GM12864 (cell line): ENCODE measurements at regions not wholly inside any gene's neighbourhood (a gene's known extent, or its start where the extent isn't known, plus 50 kb on each side); places are given as distances from the start of the nearest gene placed in this dataset.

Experiments used
- DNase-seq: peaks from one replicate; pipeline ENCODE4 v3.0.0-alpha.2; 2011; ENCODE audit warnings: low read depth
- H3K4me3 ChIP-seq: 2 replicates; pipeline ENCODE4 v1.5.1; 2011; ENCODE audit warnings: mild to moderate bottlenecking, low read depth, low read length, control low read depth
- CTCF ChIP-seq: IDR thresholded peaks from 2 replicates; pipeline ENCODE4 v1.5.1; 2011; ENCODE audit warnings: low read depth, mild to moderate bottlenecking, moderate library complexity, low read length, control low read depth, inconsistent platforms; ENCODE audit errors: missing control alignments

GRCh38 chr15:54859982-54860381 lies 336.8 kb downstream of the RSL24D1 start:
- no peak overlapping the region for H3K4me3 ChIP-seq
- DNase-seq = no peak
- no peak for TF ChIP-seq CTCF

GRCh38 chr15:54854667-54855066 lies 342.1 kb downstream of the RSL24D1 start:
- no peak overlapping the region for H3K4me3 ChIP-seq
- DNase-seq = no peak
- TF ChIP-seq CTCF = no peak

DNA sequence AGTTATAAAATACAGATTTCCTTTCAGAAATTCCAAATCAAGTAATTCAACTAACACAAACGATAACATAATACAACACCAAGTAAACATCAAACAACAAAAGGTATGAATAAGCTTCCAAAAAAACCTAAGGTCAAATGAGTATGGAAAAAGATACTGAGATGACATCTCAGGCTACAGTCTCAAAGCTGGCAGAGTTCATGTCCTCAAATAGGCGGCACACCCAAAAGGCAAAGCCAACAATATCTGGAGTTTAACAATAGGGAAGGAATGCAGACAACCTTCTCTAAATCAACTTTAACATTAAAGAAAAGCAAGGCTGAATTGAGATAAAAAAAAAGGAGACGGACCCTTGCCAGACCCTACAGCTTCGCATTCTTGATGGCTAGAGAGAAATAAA lies 346.6 kb downstream of the RSL24D1 start:
- no peak for DNase-seq
- H3K4me3 ChIP-seq = no peak overlapping the region
- TF ChIP-seq CTCF = no peak

DNA sequence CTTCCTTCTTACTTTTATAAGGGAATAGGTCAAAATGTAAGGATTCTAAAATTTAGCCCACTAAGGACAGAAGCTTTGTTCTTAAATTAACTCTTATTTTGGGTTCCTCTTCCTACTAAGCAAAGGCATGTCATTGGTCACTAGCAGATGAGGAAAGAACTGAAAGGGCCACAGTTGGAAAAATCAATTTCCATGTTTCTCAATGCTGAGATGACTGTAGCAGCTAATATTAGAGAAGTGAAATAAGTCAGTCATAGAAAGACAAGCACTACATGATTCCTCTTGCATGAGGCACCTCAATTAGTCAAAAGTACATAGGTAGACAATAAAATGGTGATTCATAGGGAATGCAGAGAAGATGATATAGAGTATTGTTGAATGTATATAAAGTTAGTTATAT lies 353.7 kb downstream of the RSL24D1 start:
- no peak for TF ChIP-seq CTCF
- no peak for DNase-seq
- no peak overlapping the region for H3K4me3 ChIP-seq

DNA sequence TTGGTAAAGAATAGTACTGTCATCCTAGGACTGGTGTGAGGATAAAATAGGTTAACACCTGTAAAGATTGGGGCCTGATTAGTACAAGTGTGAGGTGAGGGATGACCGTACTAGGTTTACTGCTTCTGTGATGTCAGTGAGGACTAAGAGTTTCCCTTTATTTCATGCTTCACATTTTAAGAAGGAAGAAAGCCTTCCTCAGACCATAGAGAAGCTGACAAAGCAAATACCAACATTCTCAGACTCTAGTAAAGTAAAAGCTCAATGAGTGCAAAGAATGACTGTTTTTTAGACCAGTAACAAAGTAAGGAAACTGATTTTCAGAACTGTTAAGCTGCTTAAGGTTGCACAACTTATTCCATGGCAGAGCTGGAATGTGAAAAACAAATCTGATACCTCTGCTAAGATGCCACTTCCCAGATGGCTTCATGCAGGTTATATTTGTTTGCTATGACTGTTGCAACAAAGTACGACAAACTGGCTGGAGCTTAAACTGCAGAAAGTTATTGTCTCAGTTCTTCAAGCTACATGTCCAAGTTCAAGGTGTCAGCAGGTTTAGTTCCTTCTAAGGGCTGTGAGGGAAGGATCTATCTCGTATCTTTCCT lies 354.9 kb downstream of the RSL24D1 start:
- no peak overlapping the region for H3K4me3 ChIP-seq
- no peak for DNase-seq

GRCh38 chr15:54840621-54841398 lies 355.9 kb downstream of the RSL24D1 start:
- H3K4me3 ChIP-seq = no peak overlapping the region
- no peak for DNase-seq
- TF ChIP-seq CTCF = peak; percentile 14

More for the DNA sequence above, 354.9 kb downstream of the RSL24D1 start:
- TF ChIP-seq CTCF = no peak

GRCh38 chr15:54839379-54839778 lies 357.4 kb downstream of the RSL24D1 start:
- TF ChIP-seq CTCF = no peak
- H3K4me3 ChIP-seq = no peak overlapping the region
- DNase-seq = no peak
